ENCODE measurements at regions not wholly inside any gene's neighbourhood (a gene's known extent, or its start where the extent isn't known, plus 50 kb on each side); places are given as distances from the start of the nearest gene placed in this dataset.

DNA sequence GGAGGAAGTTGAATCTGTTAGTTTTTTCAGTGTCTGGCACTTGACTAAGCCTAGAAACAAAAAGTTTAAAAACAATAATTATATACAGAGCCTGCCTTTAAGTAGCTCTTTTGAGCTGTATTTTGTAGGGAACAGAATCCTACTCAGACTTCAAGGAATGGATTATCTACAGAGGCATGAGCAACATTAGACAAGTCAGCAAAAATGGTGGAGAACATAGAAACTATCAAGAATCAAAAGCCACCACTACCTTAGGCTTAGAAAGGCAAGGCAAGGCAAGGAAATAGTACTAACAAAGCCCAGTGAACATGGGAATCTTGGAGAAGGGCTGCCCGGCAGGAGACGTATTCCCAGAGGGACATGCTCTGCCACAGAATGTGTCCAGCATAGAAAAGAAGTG is 353.6 kb upstream of the FAT3 start:
- no peak for TF ChIP-seq CTCF (IDR thresholded peaks at IDR 0.05; ENCODE audit: poor library complexity)
- no peak for TF ChIP-seq EZH2 (IDR thresholded peaks at IDR 0.05; ENCODE audit: borderline replicate concordance)
- TF ChIP-seq EZH2phosphoT487 (IDR thresholded peaks at IDR 0.05; ENCODE audit: low read depth, severe bottlenecking, unreplicated experiment) = no peak

All from hepatocyte (in vitro differentiated cells).